Stimulated activated CD4-positive, alpha-beta T cell treated with anti-CD3 and anti-CD28 coated beads, Interleukin-1b, Interleukin-23, amount 100 ng/mL, for 48 hours (primary cell): ENCODE measurements at regions not wholly inside any gene's neighbourhood (a gene's known extent, or its start where the extent isn't known, plus 50 kb on each side); places are given as distances from the start of the nearest gene placed in this dataset.
"Not testable (repeated sequence)": the region's sequence is repeated elsewhere in the genome, so short reads cannot be mapped to it uniquely, and the experiment has no call there.

Source experiments
- DNase-seq: peaks from one replicate; pipeline ENCODE4 v3.0.0-alpha.2; 2020

DNA sequence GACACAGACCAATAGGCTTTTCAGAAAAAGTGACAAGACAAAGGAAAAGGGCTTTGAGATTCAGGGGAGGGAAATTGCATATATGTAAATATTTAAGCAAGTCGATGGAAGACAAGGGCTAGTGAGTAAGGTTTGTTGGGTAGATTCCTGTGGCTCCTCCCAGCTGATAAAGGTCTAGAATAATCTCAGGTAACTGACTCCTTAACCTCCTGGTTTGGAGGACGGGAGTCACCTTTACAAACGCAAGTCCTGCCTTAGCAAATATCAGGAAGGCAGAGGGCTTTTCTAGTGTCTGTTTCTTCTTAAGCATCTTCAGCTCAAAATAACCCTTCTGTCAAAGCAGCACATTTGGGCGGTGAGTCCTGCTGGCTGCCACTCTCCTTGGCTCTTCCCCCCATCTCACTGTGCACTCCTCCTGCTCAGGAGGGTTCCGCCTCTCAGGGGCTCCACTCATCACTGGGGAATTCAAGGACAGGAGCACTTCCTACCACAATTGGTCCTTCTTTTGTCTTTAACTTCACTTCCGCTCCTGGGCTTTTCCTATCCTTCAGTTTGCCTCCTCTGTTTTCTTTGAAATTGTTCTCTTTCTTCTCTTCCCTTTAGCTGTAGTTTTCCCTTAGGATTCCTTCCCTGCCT is 496.3 kb upstream of the KLF6 start:
- DNase-seq: no peak

DNA sequence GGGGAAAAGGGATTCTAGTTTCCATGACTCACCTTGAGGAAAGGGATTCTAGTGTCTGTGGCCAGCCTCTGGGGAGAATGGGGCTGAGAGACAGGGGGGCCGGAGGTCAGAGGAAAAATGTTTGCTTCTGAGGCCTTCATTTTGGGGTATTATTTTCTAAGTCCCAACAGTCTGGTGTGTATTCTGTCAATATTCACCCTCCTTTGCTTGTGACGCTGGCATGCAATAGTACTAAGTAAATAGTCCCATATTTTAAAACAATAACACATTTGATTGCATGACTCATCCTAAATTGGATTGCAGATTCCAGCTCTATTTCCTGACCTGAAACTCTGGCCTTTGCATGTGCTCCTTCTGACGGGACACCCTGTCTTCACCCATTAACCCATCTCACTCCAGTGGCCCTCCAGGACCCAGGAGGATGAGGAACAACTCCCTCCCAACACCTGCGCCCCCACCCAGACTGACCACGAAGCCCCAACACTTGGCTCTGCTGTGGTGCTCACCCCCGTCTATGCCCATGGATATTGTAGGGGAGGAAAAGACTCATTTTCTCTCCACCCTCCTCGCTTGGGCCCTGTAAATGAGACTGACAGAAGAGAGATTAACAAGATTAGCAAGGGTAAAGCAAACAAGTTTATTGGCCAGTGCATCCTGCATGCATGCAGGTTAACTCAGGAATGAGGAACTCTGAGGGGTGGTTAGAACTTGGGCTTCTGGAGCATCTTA is 495.6 kb upstream of the KLF6 start:
- DNase-seq: no peak

DNA sequence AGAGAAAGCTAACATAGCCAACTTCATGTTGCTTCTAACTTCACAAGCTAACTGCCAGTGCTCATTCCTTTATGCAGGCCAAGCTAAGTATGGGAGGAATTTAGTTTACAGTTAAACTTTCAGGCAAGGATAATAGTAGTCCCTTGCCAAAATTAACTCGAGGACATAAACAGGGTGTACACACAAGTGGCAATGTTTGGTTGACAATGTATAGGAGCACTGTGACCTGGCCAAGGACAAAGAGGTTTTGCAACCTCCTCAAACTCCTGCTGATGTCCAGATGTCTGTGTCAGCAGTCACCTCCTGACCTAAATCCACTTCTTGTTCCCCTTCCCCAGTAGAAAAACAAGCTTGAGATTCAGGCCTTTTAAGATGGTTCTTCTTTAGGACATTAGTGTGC is 494.6 kb upstream of the KLF6 start:
- no peak for DNase-seq

DNA sequence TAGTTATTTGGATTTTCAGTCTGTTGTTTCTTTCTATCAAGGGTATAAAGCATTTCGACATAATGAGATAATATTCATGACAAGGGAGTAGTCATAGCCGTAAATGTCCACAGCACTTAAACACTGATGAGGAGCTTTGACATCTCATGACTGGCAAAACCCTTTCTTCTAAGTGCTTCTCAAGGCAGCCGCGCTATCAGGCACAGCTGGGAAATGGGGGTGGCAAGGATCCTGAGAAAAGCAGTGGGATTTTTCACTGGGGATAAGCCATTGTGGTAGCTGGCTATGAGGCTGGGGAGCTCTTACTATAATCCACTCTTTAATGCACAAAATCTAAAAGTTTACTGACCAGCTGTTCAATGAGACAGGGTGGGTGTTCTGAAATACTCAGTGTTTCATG is 493.2 kb upstream of the KLF6 start:
- no peak for DNase-seq

DNA sequence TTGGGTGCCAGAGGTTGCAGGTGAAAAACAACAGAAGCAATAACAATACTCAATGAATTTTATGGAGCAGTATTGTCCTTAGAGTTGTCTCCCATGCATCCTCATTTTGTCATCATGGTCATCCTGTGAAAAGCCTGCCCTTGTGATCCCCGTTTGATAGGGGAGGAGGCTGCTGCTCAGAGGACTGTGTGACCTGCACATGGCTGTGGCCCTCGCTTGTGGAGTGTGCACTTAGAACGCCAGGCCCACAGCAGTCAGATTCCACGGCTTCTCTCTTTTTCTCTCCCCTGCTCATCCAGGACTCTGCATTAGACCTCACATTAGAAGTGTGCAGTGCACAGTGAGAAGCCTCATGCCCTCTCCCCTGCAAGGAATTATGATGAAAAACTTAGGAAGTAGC is 491.1 kb upstream of the KLF6 start:
- DNase-seq: no peak

DNA sequence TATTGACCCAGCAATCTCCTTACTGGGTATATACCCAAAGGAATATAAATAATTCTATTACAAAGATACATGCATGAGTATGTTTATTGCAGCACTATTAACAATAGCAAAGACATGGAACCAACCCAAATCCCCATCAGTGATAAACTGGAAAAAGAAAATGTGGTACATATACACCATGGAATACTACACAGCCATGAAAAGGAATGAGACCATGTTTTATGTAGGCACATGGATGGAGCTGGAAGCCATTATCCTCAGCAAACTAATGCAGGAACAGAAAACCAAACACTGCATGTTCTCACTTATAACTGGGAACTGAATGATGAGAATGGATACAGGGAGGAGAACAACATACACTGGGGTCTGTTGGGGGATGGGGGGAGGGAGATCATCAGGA is 489.7 kb upstream of the KLF6 start:
- not testable (repeated sequence) for DNase-seq

DNA sequence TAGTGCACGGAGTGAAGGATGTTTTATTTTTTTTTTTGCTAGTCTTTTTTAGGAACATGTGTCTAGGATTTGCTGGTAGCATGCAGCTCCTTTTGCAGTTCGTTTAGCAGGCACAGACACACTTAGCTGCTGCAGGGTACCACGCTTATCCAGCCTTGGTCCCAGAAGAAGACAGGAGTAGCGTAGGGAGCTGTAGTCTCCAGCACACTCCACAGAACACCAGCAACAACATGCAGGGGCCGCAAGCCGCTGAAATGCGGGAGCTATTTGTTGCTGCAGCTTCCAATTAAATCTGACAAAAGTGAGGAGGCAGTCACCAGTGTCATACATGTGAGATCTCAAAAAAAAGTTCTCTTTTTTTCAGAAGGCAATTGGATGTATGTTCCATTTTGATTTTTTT is 486.2 kb upstream of the KLF6 start:
- DNase-seq: no peak

DNA sequence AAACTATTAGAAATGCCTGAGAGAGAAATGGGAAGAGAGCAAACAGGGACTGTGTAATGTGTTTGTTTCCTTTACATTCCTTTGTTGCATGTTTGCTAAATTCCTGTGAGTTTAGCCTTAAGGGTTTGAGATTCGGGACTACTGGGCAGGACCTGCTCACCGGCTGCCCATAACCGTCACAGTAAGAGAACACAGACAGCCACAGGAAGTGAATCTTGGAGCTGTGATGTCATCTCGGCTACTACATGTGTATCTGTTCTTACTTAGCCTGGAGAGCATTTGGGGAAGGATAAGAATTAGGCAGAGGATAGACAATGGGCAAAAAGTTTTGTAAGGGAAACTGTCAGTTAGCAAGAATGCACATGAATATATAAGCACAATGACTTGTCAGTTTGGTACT is 485.1 kb upstream of the KLF6 start:
- no peak for DNase-seq

DNA sequence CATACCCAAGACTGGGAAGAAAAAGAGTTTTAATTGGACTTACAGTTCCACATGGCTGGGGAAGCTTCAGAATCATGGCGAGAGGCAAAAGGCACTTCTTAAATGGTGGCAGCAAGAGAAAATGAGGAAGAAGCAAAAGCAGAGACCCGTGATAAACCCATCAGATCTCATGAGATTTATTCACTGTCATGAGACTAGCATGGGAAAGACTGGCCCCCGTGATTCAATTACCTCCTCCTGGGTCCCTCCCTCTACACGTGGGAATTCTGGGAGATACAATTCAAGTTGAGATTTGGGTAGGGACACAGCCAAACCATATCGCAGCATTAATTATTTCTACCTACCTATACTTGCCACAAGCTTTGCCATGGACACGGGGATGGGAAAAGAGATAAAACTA is 483.5 kb upstream of the KLF6 start:
- not testable (repeated sequence) for DNase-seq

DNA sequence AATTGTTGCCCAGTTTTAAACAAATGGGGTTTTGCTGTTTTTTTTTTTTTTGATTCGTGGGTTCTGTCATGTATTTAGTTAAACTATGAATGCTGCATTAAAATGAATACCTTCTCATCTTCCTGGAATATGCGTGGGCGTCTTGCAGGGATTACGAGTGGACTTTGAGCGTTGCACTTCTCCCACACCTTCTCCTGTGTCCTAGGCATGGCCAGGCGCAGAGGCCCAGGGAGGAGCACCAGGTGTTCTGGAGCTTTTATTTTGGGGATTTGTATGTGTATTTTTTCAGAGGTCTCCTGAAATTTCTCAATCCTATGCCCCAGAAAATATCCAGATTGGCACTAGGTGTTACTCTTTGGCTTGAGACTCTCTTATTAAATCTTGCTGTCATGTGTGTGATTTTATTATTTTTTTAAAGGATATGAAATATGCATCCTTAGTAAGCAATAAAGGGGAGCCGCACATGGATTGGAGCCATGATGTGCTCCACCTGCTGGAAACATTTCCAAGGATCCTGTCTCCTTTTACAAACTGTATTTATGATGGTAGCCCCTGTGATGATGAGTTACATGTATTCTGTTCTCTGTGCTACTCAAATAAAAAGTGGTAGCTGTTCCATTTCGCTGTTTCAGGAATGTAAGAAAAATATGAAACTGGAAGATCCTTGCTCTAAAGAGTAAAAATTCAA is 482.2 kb upstream of the KLF6 start:
- no peak for DNase-seq

DNA sequence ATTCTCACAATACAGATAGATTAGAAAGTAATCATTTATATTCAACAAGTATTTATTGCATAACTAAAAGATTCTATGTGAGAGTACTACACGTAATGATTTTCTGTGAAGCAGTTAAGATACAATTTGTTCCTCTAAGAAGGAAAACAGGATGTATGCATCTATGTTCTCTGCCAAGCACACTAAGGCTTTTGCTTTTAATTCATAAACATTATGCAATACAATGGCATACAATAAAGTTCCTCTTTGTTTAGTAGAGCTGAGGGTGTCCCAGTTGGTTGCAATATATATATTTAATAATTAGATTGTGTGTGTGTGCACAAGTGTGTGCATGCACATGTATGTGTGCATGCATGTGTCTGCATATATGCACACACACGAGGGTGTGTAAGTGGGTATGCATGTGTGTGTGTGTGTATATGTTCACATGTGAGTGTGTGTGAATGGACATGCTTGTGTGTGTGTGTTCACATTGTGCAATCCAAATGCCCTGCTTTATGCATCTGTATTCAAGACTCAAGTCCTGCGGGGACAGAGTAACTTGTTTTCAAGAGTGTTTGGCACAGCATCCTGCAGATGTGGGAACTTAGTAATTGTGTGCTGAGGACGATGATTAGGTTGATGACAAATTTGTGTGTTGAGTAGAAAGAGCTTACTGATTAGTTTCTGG is 481.5 kb upstream of the KLF6 start:
- DNase-seq: no peak

DNA sequence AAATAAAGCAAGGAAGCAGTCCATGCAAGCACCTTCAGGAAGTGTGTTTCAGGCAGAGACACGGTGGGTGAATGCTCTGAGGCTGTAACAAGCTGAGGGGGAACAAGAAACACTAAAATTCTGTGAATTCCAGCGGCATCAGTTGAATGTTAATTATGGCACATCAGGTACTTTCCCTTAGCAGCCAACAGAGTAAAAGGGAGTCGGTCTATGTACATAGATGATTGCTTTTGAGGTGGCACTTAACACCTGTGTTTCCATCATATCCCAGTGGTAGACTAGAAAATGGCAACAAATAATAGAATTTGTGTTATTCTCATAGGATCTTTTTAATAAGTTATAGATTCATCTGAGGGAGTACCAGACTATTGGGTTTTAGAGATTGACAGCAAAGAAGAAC is 481.0 kb upstream of the KLF6 start:
- no peak for DNase-seq

DNA sequence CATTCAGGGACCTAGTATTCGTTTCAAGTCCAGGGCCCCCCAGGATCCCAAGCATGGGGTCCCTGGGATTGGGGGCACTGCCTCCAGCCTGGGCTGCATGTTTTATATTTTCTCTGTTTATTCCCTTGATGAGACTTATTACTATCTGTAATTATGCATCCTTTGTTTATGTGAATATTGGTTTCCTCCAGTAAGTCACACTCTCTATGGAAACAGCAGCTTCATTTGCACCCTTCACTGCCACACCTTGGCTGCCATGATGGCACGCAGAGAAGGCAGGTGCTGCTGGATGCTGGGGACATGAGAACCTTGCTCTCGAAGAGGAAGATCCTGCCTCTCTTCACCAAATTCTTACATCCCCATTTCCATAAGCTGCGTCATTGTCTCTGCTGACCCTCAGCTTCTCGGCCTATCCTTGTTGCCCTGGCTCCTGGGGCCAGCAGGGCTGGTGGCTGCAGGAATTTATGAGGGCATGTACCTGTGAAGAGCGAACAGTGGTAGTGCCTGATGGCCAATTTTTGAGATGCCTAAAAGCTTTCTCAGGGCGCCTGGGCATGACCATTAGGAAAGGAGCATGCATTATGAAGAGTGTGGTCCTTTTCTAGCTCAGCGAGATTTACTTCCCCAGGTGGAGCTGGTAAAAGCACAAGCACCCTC is 479.3 kb upstream of the KLF6 start:
- no peak for DNase-seq

DNA sequence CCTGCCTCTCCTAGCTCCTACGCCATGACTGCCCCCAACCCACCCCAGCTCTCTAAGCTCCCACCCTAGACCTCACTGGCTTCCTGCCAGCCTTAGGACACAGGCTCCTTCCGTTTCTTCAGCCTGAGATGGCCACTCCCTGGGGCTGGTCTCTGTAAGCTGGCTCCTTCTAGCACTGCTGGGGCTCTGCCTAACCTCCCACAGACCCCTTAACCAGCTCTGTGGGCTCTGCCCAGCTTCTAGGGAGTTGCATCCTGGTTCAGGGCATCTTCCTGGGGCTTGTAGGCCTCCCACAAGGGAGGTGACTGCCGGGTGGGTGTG is 478.6 kb upstream of the KLF6 start:
- no peak for DNase-seq

DNA sequence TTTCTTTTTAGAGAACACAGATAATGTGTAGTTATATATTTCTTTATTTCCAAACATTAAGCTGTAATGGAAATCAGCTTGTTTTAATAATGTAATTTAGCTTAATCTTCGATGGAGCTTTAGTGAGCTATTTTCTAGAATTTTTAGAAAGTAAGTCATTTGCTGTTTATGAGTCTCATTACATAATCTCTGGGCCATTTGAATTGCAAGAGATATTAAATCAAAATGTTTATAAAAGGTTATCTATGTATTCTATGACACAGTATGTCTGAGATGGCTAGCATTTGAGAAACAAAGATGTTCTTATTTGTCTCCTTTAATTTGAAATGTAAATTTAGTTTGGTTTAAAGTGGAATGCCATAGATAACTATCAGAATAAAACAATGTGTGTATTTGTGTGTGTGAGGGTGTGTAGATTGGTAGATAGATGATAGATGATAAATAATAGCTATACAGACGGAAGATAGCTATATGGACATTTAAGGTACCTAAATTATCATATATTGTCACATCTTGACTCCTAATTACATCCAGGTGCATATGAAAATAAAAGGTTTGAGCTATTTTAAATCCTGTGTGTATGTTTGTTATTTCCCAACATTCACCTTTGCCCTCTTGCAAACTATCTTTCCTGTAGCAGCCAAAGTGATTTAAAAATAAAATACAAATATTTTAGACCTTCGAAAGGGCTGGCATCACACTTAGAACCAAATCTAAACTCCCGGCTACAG is 478.0 kb upstream of the KLF6 start:
- no peak for DNase-seq

DNA sequence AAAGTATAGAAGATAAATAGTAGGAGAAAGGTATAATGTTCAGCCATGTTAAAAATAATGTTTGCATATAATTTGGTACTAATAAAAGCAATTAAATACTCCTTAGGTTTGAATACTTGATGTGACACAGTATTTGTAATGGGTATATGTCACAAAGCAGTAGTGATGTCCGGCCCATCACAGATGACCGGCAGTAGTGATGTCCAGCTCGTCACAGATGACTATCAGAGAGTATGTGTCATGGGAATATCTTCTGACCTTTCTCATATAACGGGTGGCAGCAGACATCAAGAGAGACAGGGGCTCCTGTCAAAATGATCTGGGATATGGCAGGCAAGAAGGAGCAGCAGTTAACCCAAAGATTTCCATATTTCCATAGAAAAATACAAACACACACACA is 477.4 kb upstream of the KLF6 start:
- no peak for DNase-seq

DNA sequence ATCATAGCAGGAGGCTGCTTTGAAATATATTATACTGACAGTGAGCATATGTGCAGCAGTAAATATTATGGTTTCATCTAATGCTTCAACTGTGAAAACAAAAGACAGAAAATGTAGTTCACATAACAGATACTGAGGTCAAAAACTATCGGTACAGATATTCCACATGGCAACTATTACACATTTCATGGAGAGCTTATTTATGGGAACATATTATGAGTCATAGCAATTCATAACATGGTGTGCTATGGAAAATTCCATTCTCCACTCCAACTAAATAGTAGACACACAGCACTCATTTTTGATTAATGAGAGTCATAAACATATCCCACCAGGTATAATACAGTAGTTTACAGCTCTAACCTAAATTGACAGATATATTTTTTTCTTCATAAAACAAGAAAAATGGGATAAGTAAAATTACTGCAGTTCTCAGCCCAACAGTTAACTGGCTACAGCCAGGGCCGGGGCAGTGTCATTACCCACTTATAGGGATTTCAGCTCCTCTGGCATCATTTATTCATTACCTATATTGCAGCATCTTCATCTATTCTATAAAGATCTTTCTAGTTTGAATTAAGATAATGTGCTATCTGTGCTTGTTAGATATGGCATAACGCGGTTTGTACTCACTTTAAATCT is 475.6 kb upstream of the KLF6 start:
- no peak for DNase-seq

DNA sequence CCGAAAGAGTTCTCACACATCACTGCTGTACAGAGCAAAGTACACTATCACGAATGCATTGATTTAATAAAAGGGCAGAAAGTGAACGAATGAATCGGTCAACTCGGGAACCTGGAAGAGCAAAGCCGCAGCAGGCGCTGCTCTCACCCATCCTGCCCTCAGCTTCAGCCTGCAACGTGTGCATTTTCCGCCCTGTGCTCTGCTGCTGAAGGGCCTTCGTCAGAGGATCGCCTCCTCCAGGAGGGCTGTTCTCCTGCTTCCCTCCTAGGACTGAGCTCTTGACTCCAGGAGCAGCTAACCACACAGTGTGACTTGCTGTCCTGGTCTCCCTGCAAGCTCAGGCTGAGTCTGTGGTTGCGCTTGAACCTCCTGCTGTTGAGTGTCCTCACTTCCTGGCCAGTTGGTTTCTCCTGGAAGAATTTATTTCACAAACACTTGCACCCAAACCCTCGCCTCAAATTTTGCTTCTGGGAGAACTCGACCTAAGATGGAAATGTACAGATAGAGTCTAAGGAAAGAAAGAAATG is 473.0 kb upstream of the KLF6 start:
- DNase-seq: no peak

DNA sequence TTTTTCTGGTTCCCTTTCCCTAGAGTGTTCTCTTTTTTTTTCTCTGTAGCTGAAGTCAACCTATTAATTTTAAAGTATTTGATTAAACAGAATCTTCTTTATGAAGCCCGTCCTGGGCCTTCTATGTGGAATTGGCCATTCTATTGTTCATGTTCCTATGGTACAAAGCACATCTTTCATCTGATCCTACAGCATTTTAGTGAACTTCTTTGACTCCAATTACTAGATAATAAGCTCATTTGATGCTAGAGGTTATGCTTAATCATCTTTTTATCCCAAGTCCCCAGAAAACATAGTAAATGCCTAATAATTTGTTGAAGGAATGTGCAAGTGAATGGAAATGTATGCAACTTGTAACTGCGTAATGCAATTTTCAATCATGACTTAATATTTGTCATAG is 472.0 kb upstream of the KLF6 start:
- DNase-seq: no peak

DNA sequence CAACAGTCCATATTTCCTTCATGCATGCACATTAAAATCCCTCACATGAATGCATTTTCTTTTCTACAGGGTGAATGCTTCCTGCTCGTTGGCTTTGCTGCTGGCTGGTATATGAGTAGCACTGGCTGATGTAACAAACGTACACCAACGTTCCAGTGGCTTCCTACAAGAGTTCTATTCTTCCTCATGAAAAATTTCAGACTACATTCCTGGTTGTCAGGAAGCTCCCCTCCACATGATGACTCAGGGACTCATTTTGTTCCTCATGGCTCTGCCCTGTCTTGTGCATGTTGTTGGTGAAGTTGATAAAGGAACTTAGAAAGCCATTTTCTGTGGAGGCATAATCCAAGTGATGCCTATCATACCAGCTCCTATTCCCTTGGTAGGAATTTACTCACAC is 470.7 kb upstream of the KLF6 start:
- no peak for DNase-seq

DNA sequence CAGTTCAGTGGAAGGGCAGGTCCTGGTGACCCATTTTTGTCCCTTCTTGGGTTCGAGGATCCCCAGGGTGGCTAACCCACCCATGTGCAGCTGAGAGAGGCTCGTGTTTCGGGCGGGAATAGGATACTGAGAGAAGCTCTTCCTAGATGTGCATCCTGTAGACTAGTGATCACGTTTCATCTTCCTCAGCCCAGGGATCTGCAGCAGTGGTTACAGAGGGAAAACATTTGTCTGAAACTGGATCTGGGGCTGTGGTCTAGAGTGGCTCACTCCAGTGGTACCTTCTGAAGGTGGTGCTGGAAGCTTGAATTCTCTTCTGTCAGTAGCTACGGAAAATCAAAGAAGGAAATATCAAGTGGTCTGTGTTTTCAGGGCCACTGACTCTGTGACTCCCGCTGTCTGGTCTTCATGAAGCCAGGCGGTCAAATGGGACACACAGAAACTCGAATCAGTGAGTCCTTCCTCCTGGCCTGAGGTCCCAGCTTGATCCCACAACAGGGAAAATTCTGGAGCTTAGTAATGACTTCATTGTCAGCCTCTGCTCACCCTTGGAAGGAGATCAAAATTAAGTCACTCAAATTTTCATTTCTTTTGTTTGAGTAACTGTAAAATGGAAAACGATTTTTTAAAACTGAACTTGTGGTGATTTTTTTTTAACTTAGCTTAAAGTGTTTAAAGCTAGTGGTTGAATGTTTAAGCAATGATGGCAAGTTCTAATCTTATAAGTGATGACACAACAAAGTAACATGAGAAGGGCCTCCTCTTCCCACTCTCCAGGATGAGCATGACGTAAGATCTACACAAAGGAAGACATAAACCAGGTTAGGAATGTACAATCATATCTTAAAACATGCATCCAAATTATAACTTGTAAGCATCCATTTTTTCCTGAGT is 469.3 kb upstream of the KLF6 start:
- DNase-seq: no peak
